A549 (cell line): ENCODE measurements at regions not wholly inside any gene's neighbourhood (a gene's known extent, or its start where the extent isn't known, plus 50 kb on each side); places are given as distances from the start of the nearest gene placed in this dataset.

Source experiments
- ATAC-seq, 2 experiments: fragments of 200-7000 bp in 1 of 2; fragments of >200 bp in 1 of 2; cut with Nextera tagmentation in 1 of 2; cut with Tn5 transposase in 1 of 2; 3 replicates each; pipeline versions ENCODE4 v1.8.0 to v1.9.1; 2018 to 2020; ENCODE audit warnings: mild to moderate bottlenecking in 1 of 2, moderate library complexity in 1 of 2
- CTCF ChIA-PET: fragments of 300-600 bp; sonication (Branson Sonifier 250); formaldehyde crosslinking; extraction: SDS; loops from one replicate; lab custom pipeline; 2021; ENCODE audit warnings: antibody characterized with exemption, inconsistent platforms; lab: Yijun Ruan, JAX
- POLR2A ChIA-PET: fragments of 350-600 bp; formaldehyde crosslinking; extraction: SDS; loops from one replicate; lab custom pipeline; 2021; ENCODE audit warnings: antibody characterized with exemption, inconsistent platforms; lab: Yijun Ruan, JAX
- DNase-seq, 2 experiments: peaks; one replicate each; pipeline versions ENCODE4 v3.0.0 to v3.0.0-alpha.2; 2011 to 2016; ENCODE audit warnings: low read depth in 1 of 2, low spot score in 1 of 2
- FAIRE-seq: peaks from 2 replicates; lab custom pipeline; 2011; peaks lifted over from hg19 to GRCh38; lab: Jason Lieb, UNC
- H3K27ac ChIP-seq, 2 experiments: fragments of >200 bp; sonication (Bioruptor Twin); formaldehyde crosslinking; 3 replicates each; pipeline ENCODE4 v1.5.1; 2016 to 2017
- H3K4me1 ChIP-seq: fragments of >200 bp; sonication (Bioruptor Twin); formaldehyde crosslinking; 3 replicates; pipeline ENCODE4 v1.6.1; 2016
- H3K4me2 ChIP-seq: fragments of >200 bp; sonication (Bioruptor Twin); formaldehyde crosslinking; 3 replicates; pipeline ENCODE4 v1.6.1; 2016
- H3K4me3 ChIP-seq: fragments of >200 bp; sonication (Bioruptor Twin); formaldehyde crosslinking; 3 replicates; pipeline ENCODE4 v1.5.1; 2016
- H3K9me3 ChIP-seq: fragments of >200 bp; sonication (Bioruptor Twin); formaldehyde crosslinking; 3 replicates; pipeline ENCODE4 v1.6.1; 2016
- CBX8 ChIP-seq: fragments of 200-600 bp; sonication (generic); IDR thresholded peaks from 2 replicates; pipeline ENCODE4 v1.6.1; 2016
- CHD4 ChIP-seq: fragments of 200-600 bp; sonication (generic); IDR thresholded peaks from 2 replicates; pipeline ENCODE4 v1.6.1; 2016; ENCODE audit warnings: antibody characterized with exemption, mild to moderate bottlenecking, borderline replicate concordance
- E2F6 ChIP-seq: IDR thresholded peaks from 2 replicates; pipeline ENCODE4 v1.6.1; 2012; ENCODE audit warnings: low read depth, borderline replicate concordance
- EHMT2 ChIP-seq: fragments of 200-600 bp; sonication (generic); IDR thresholded peaks from 2 replicates; pipeline ENCODE4 v1.6.1; 2016; ENCODE audit warnings: antibody characterized with exemption, low read depth, mild to moderate bottlenecking, moderate library complexity
- ELK1 ChIP-seq: fragments of 150-350 bp; IDR thresholded peaks from 2 replicates; pipeline ENCODE4 v1.6.1; 2014; ENCODE audit warnings: low read depth, mild to moderate bottlenecking, low read length
- ESRRA ChIP-seq: fragments of 150-350 bp; IDR thresholded peaks from 2 replicates; pipeline ENCODE4 v1.6.1; 2014; ENCODE audit warnings: mild to moderate bottlenecking, low read length, borderline replicate concordance
- FOXS1 ChIP-seq: fragments of 250-450 bp; sonication (Bioruptor Pico); IDR thresholded peaks from 2 replicates; pipeline ENCODE4 v1.5.0; 2020; ENCODE audit warnings: mild to moderate bottlenecking, moderate library complexity
- HEYL ChIP-seq: fragments of 250-450 bp; sonication (Bioruptor Pico); IDR thresholded peaks from 2 replicates; pipeline ENCODE4 v1.8.0; 2021; ENCODE audit warnings: mild to moderate bottlenecking, moderate library complexity
- HOXB13 ChIP-seq: fragments of 250-450 bp; sonication (Bioruptor Pico); IDR thresholded peaks from 2 replicates; pipeline ENCODE4 v1.5.0; 2020; ENCODE audit warnings: low read depth, mild to moderate bottlenecking, moderate library complexity
- HOXB5 ChIP-seq: fragments of 250-450 bp; sonication (Bioruptor Pico); IDR thresholded peaks from 2 replicates; pipeline ENCODE4 v1.5.0; 2020; ENCODE audit warnings: mild to moderate bottlenecking, moderate library complexity
- KDM1A ChIP-seq: fragments of 200-600 bp; sonication (generic); IDR thresholded peaks from 2 replicates; pipeline ENCODE4 v1.6.1; 2016; ENCODE audit warnings: low read depth, mild to moderate bottlenecking
- KDM5A ChIP-seq: fragments of 200-600 bp; sonication (generic); IDR thresholded peaks from 2 replicates; pipeline ENCODE4 v1.6.1; 2016; ENCODE audit warnings: antibody characterized with exemption, mild to moderate bottlenecking
- MAFK ChIP-seq: fragments of 450-650 bp; IDR thresholded peaks from 2 replicates; pipeline ENCODE4 v1.6.1; 2014; ENCODE audit not compliant: partially characterized antibody
- REST ChIP-seq: fragments of 200-600 bp; sonication (generic); IDR thresholded peaks from 2 replicates; pipeline ENCODE4 v1.6.1; 2016; ENCODE audit warnings: antibody characterized with exemption, mild to moderate bottlenecking, moderate library complexity
- RNF2 ChIP-seq: fragments of 200-600 bp; sonication (generic); IDR thresholded peaks from 2 replicates; pipeline ENCODE4 v1.6.1; 2016; ENCODE audit warnings: low read depth, mild to moderate bottlenecking, antibody characterized with exemption, moderate library complexity, borderline replicate concordance
- TFCP2L1 ChIP-seq: fragments of 250-450 bp; sonication (Bioruptor Pico); IDR thresholded peaks from 2 replicates; pipeline ENCODE4 v1.5.0; 2021; ENCODE audit warnings: mild to moderate bottlenecking
- WGBS: methylation state at CpG from one replicate; pipeline ENCODE4 v1.1.6; 2017; ENCODE audit errors: missing lambda C conversion rate; 5-methylcytosine and 5-hydroxymethylcytosine counted together
- TF ChIP-seq, protein P1 (sequence below): fragments of 250-450 bp; sonication (Bioruptor Pico); IDR thresholded peaks from 2 replicates; pipeline ENCODE4 v1.5.0; 2020; ENCODE audit warnings: low read depth, mild to moderate bottlenecking, moderate library complexity

DNA sequence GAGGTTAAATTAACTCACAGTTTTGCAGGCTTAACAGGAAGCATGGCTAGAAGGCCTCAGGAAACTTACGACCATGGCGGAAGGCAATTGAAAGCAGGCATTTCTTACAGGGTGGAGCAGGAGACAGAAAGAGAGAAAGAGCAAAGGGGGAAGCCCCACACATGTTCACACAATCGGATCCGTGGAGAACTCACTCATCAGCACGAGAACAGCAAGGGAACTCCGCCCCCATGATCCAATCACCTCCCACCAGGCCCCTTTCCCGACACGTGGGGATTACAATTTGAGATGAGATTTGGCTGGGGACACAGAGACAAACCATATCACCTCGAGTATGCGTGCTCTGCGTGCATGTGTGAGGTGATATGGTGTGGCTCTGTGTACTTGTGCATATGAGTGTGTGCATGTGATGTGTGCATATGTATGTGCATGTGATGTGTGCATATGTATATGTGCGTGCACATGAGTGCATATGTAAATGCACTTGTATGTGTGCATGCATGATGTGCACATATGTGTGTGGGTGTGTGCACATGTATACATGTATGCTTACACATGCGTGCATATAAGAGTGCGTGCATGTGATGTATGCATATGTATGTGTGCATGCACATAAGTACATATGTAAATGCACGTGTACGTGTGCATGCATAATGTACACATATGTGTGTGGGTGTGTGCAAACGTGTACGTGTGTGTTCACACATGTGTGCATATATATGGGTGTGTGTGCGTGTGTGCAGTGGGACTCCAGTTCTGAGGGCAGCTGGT, 108.7 kb upstream of the HDAC4 start:
- FAIRE-seq (no peak), ATAC-seq (no peak), DNase-seq (no peak)
- Histone ChIP-seq H3K27ac (no peak overlapping the region), H3K4me2 (no peak overlapping the region), H3K4me1 (no peaks in the 10 kb centered on the region), H3K4me3 (no peak overlapping the region), H3K9me3 (no peaks in the 10 kb centered on the region)
- ChIA-PET CTCF (no interaction called here), POLR2A (no interaction called here)
- TF ChIP-seq ESRRA (no peak), ELK1 (no peak), RNF2 (no peak), MAFK (no peak), CHD4 (no peak), HOXB13 (CRISPR knock-in tag) (no peak), TFCP2L1 (CRISPR knock-in tag) (no peak), HOXB5 (no peak), HEYL (CRISPR knock-in tag) (no peak), KDM5A (no peak), CBX8 (no peak)
- 63% methylated on average over 19 of the region's 19 CpGs for WGBS

- POLR2A ChIA-PET: no interaction called here
- FAIRE-seq: no peak
These were observed 107.4 kb upstream of the HDAC4 start for GRCh38 chr2:239508261-239508660.

More at GRCh38 chr2:239508261-239508660, 107.4 kb upstream of the HDAC4 start:
- DNase-seq (no peak), ATAC-seq (no peak)
- 70% methylated on average over 6 of the region's 6 CpGs for WGBS
- TF ChIP-seq E2F6 (no peak), EHMT2 (no peak), FOXS1 (CRISPR knock-in tag) (no peak), KDM1A (no peak), REST (no peak), HOXB5 (no peak), MAFK (no peak)
- TF ChIP-seq, protein P1, sequence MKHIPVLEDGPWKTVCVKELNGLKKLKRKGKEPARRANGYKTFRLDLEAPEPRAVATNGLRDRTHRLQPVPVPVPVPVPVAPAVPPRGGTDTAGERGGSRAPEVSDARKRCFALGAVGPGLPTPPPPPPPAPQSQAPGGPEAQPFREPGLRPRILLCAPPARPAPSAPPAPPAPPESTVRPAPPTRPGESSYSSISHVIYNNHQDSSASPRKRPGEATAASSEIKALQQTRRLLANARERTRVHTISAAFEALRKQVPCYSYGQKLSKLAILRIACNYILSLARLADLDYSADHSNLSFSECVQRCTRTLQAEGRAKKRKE (CRISPR knock-in tag): no peak
- no peaks in the 10 kb centered on the region for H3K9me3 ChIP-seq
- H3K4me1 ChIP-seq: no peaks in the 10 kb centered on the region
- no peak overlapping the region for H3K4me3 ChIP-seq
- CTCF ChIA-PET: no interaction called here
- H3K27ac ChIP-seq: no peak overlapping the region
- H3K4me2 ChIP-seq: no peak overlapping the region
